Uterus (tissue), 2 donors: ENCODE measurements at regions not wholly inside any gene's neighbourhood (a gene's known extent, or its start where the extent isn't known, plus 50 kb on each side); places are given as distances from the start of the nearest gene placed in this dataset.

Experiments
- CTCF ChIP-seq, 4 experiments: fragments of 200-600 bp in 2 of 4; fragments of 450-650 bp in 2 of 4; sonication (generic) in 2 of 4; IDR thresholded peaks; one replicate each; pipeline ENCODE4 v1.5.1; 2016 to 2019; ENCODE audit warnings: antibody characterized with exemption in 4 of 4, mild to moderate bottlenecking in 2 of 4, moderate library complexity in 1 of 4
- POLR2A ChIP-seq, 2 donors: fragments of 450-650 bp; IDR thresholded peaks; one replicate each; pipeline ENCODE4 v1.6.1; 2016; ENCODE audit warnings: antibody characterized with exemption in 2 of 2, mild to moderate bottlenecking in 1 of 2, moderate library complexity in 1 of 2

GRCh38 chr5:107155707-107156106, 515.0 kb downstream of the EFNA5 start:
- TF ChIP-seq POLR2A (IDR thresholded peaks at IDR 0.05) (no peak), CTCF (IDR thresholded peaks at IDR 0.05) (no peak)
